HG03095 (cell line): ENCODE measurements at regions not wholly inside any gene's neighbourhood (a gene's known extent, or its start where the extent isn't known, plus 50 kb on each side); places are given as distances from the start of the nearest gene placed in this dataset.

Experiments
- ATAC-seq: cut with Tn5 transposase; IDR thresholded peaks from one replicate; pipeline ENCODE4 v1.9.1; 2021; ENCODE audit warnings: moderate library complexity; ENCODE audit not compliant: unreplicated experiment

GRCh38 chr2:220040346-220040745 is 412.9 kb downstream of the SLC4A3 start:
- no peak for ATAC-seq

- no peak for ATAC-seq
Measured at GRCh38 chr2:220041447-220041846, 414.0 kb downstream of the SLC4A3 start.

- ATAC-seq: no peak
Measured at GRCh38 chr2:220043155-220043989, 415.9 kb downstream of the SLC4A3 start.

GRCh38 chr2:220043990-220044335 is 416.5 kb downstream of the SLC4A3 start:
- no peak for ATAC-seq

GRCh38 chr2:220044383-220044782 is 417.0 kb downstream of the SLC4A3 start:
- no peak for ATAC-seq

GRCh38 chr2:220046507-220046906 is 419.1 kb downstream of the SLC4A3 start:
- no peak for ATAC-seq

- ATAC-seq: no peak
Measured at GRCh38 chr2:220051716-220052115, 424.3 kb downstream of the SLC4A3 start.

- no peak for ATAC-seq
Measured at GRCh38 chr2:220053919-220054318, 426.5 kb downstream of the SLC4A3 start.

GRCh38 chr2:220057391-220057790 is 430.0 kb downstream of the SLC4A3 start:
- no peak for ATAC-seq

- no peak for ATAC-seq
Measured at GRCh38 chr2:220057916-220058315, 430.5 kb downstream of the SLC4A3 start.

- ATAC-seq: no peak
Measured at GRCh38 chr2:220064111-220065030, 436.9 kb downstream of the SLC4A3 start.

- ATAC-seq: no peak
Measured at GRCh38 chr2:220065581-220065980, 438.2 kb downstream of the SLC4A3 start.

GRCh38 chr2:220068846-220069245 is 441.4 kb downstream of the SLC4A3 start:
- ATAC-seq: no peak

GRCh38 chr2:220070349-220070748 is 442.9 kb downstream of the SLC4A3 start:
- ATAC-seq: no peak

- no peak for ATAC-seq
Measured at GRCh38 chr2:220071696-220072095, 444.3 kb downstream of the SLC4A3 start.

- no peak for ATAC-seq
Measured at GRCh38 chr2:220072669-220073220, 445.3 kb downstream of the SLC4A3 start.

GRCh38 chr2:220075835-220076234 is 448.4 kb downstream of the SLC4A3 start:
- ATAC-seq: no peak

GRCh38 chr2:220076734-220077133 is 449.3 kb downstream of the SLC4A3 start:
- no peak for ATAC-seq

- ATAC-seq: no peak
Measured at GRCh38 chr2:220077488-220077887, 450.1 kb downstream of the SLC4A3 start.

GRCh38 chr2:220078439-220078838 is 451.0 kb downstream of the SLC4A3 start:
- no peak for ATAC-seq

GRCh38 chr2:220079595-220079994 is 452.2 kb downstream of the SLC4A3 start:
- ATAC-seq: no peak

GRCh38 chr2:220081171-220081570 is 453.7 kb downstream of the SLC4A3 start:
- no peak for ATAC-seq
